ENCODE measurements at regions not wholly inside any gene's neighbourhood (a gene's known extent, or its start where the extent isn't known, plus 50 kb on each side); places are given as distances from the start of the nearest gene placed in this dataset.

DNA sequence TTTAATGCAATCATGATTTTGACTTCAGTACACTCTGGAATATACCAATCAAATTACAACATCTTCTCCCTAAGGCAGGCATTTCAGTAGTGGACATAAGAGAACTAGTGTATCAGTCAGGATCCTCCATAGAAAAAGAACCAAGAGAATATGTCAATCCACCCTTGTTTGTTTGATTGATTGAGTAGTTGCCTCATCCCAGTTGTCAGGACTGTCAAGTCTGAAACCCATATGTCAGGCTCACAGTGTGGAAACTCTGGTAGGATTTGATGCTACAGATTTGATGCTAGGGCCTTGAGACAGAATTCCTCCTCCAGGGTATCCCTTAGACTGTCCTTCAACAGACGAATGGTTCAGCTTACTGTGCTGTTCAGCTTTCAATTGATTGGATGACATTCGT lies 375.0 kb downstream of the ETS1 start:
- no peak for DNase-seq

DNA sequence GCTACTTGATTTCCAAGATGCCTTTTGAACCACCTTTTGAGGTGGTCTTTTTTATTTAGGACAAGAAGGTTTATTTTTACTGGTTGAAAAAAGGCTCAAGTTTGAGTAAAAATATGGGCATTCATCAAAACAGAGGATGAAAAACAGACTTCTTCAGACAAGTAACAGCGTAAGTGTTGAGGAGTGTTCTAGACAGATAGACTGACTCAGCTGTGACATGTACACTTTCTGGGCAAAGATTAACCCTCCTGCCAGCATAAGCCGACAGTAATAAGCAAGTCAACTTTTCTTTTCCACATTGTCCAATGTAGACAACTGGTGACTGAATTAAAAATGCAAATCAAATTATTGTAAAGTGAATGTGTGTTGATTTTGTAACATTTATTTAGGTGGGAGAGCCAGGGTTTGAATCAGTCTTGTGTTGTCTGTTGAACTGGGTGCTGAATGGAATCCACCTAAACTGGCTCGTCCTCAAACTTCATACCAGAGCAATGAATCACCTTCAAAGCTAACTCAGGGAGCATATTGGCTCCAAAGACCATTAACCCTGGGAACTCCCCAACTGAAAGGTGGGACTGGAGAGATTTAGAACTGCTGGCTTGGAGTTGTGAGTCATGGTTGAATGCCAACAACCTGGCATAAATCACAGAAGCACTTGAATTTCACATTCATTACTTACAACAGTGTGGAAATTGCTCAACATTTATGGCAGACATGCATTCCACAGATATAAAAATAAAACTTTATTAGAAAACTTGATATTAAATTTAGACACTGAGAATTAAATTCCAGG lies 377.0 kb downstream of the ETS1 start:
- DNase-seq: peak; percentile 18

DNA sequence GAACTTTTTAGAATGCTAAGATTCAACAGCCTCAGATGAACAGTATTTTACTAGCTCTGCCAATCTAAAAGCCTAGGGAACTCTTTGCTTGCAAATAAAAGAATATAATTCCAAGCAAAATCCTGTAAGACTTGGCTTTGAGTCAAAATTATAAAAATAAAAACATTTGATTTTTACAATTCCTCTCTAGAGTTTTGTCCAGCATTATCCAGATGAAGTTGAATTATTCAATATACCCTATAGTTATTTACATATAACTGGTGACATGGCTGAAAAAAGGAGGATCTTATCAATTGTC lies 378.3 kb downstream of the ETS1 start:
- DNase-seq: no peak

GRCh38 chr11:128208329-128209137 lies 378.8 kb downstream of the ETS1 start:
- peak; percentile 86 for DNase-seq

DNA sequence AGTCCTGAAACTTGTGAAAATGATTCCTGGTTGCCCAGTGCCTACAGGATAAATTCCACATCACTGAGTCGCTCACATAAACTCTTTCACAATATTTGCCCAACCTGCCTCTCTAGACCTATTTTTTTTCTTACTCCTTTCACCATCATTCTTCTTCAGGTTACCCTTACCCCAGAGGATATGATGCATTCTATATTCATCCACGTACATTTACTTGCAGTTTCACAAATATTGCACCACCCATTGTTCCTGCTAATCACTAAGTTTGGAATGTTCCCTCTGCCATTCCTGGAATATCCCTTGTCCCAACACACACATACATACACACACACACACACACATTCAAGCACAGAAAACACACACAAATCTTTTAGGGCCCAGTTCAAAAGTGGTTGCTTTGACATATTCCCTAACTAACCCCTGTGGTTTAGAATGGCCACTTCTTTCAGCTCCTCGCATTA lies 379.5 kb downstream of the ETS1 start:
- DNase-seq: no peak

- no peak for DNase-seq
These were observed 380.9 kb downstream of the ETS1 start for GRCh38 chr11:128206461-128206860.

DNA sequence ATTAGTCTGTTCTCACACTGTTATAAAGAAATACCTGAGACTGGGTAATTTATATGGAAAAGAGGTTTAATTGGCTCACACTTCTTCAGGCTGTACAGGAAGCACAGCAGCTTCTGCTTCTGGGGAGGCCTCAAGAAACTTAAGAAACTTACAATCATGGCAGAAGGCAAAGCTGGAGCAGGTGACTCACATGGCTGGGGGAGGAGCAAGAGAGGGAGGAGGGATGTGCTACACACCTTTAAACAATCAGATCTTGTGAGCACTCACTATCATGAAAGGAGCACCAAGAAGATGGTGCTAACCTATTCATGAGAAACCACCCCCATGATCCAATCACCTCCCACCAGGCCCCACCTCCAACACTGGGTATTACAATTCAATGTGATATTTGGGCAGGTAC lies 381.6 kb downstream of the ETS1 start:
- no peak for DNase-seq

- DNase-seq: no peak
These were observed 382.5 kb downstream of the ETS1 start for GRCh38 chr11:128204898-128205297.

DNA sequence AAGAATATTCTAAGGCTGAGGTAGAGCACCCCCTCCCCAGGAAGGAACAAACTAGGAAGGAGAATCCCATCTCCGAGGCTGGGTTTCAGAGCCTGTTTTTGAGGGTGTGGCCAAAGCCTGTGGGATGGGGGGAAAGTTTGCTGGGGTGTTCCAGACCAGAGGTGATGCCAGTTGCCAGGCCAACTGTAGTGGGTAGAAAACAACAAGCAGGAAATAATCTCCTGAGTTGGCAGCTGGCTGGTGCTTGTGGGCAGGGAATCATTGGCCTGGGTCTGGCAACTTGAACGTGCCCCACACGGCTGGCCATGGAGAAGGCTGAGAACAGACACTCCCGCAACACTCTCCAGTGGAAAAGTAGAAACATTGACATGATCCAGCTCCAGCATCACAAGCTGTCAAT lies 385.6 kb downstream of the ETS1 start:
- DNase-seq: no peak

DNA sequence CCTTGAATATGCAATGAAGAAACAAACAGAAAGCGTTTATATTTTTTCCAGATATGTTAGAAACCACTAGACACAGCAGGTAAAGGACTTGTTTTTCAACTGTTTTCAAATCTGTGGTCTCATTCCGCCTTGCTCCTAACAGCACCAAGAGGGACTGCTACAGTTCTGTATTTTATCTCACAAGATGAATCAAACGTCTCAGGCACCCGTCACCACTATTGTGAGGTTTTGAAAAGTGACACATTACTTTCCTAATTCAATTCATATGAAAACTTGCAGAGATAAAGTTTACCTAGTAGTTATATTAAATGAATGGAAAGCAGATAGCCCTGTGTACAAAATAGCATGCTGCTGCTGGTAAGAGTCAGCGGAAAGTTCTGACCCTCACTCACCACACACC lies 386.3 kb downstream of the ETS1 start:
- DNase-seq: no peak

GRCh38 chr11:128200467-128200866 lies 386.9 kb downstream of the ETS1 start:
- DNase-seq: no peak

GRCh38 chr11:128198216-128198772 lies 389.1 kb downstream of the ETS1 start:
- no peak for DNase-seq

GRCh38 chr11:128196235-128196634 lies 391.1 kb downstream of the ETS1 start:
- no peak for DNase-seq

DNA sequence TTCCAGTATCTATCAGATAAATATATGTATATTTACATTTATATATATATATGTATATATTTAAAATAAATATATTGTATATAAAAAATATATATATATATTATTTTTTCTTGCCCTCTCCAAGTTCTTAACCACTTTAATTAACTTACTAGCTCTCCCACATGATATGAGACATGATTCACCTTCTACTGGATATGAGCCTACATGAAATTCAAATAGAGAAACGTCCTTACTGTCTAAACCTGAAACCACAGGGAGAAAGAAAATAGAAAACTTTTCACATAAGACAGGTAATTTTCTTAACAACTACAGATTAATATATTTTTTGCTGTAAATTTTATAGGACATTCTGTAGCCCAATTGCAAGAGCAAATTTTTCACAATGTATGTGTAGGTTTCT lies 391.6 kb downstream of the ETS1 start:
- no peak for DNase-seq

DNA sequence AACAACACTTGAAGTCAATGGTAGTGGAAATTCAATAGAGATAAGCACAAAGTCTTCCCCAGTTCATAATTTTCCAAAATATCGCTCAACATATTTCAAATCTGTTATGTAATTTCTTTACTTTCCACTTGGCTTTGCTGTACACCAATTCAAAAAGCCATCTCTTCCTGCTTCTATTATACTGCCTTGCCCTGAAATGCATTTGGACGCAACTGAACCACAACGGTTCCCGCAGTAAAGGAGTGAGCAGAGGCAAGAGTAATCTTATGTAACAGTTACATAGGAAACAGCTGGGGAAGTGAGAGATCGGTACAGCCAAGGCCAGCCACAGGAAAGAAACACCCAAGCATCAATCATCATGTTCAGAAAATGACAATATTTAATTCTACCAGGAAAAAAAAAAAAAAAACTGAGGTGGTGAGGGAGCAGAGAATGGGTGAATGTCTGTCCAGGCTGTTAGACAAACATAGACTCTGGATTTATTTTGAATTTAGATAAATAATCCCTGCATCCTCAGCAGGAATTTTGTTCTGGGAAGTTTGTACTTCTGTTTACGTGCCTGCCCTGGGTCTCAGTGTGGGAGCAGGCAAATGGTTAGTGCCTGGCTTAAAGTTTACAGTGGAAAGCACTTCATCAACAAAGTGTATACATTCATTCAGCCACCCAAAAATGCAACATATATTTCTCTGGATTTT lies 392.2 kb downstream of the ETS1 start:
- no peak for DNase-seq

DNA sequence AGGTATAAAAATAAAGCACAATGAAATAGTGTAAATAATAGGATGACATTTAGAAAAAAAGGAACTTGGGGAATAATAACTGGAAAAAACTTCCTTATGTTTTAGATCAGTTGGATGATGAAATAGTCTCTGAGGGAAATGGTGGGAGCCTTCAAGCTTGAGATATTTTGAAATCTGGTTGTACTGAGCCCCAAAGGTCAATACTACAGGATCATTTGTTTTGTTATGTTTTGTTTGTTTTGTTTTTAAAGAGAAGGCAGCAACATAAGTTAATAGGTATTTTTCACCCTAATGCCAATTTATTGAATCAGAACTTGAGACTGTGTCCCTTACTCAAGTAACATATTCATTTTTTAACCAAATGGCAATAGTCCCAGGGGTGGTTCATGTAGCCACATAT lies 393.1 kb downstream of the ETS1 start:
- DNase-seq: no peak

DNA sequence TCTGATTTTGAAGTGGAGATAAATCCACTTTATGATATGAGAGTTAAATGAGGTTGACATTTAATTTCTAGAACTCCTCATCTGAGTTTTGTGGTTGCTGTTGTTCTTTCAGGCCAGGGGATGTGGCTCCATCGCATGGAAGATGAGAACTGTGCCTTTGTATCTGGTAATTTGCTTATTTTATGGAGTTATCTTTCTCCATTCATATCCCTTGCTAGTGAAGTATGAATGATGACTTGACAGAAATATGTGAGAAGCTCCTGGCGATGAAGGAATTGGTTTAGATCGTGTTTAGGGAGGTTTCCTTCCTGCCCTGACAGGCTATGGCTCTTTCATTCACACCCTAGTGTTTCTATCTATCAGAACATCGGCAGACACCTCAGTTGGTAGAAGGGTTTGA lies 393.7 kb downstream of the ETS1 start:
- DNase-seq: no peak

DNA sequence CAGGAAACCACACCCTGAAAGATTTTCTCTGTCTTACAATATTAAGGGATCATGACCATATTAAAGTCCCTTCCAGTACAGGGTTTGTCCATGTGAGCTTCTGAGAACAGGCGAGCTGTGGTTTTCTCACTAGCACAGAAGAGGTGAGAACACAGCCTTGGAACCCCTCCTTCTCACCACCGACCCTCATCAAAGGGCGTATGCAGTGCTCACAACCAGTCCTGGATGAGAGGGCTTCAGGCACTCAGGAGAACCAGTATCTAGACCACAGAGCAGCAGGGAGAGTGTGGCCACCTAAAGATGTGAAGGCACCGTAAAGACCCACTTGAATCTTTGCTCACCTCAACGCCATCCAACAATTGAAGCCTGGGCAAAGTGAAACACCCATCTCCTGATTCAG lies 397.0 kb downstream of the ETS1 start:
- no peak for DNase-seq

DNA sequence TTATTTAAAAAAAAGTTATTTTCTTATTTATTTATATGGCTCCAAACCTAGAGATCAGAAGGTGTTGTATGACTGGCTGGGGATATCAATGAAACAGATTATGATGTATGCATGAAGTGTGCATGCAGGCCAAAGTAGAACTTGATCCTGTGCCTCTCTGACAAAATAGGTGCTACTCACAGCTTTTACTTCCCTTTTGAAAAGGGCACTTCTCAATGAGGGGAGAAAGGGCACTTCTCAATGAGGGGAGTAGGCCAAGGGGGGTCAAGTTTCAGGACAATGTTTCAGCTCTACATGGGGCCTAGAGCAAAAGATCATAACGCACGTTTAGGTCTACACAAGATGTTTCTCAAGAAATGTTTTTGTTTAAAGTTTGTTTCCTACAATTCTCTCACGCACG lies 397.5 kb downstream of the ETS1 start:
- DNase-seq: no peak

GRCh38 chr11:128188346-128189004 lies 398.9 kb downstream of the ETS1 start:
- DNase-seq: no peak

GRCh38 chr11:128187835-128188234 lies 399.5 kb downstream of the ETS1 start:
- DNase-seq: no peak

GRCh38 chr11:128187377-128187776 lies 400.0 kb downstream of the ETS1 start:
- no peak for DNase-seq

DNA sequence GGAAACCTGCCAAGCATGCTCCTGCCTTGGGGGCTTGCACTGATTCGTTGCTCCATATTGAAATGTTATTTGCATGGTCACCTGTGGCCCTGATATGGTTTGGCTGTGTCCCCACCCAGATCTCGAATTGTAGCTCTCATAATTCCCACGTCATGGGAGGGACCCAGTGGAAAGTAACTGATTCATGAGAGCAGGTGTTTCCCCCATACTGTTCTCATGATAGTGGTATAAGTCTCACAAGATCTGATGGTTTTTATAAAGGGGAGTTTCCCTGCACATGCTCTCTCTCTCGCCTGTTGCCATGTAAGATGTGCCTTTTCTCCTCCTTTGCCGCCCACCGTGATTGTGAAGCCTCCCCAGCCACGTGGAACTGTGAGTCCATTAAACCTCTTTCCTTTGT lies 402.4 kb downstream of the ETS1 start:
- DNase-seq: no peak

Measured in DMS79 treated with DMSO at 0.1 percent for 48 hours (cell line).